K562 (cell line): ENCODE measurements at regions not wholly inside any gene's neighbourhood (a gene's known extent, or its start where the extent isn't known, plus 50 kb on each side); places are given as distances from the start of the nearest gene placed in this dataset.
"Not testable (repeated sequence)": the region's sequence is repeated elsewhere in the genome, so short reads cannot be mapped to it uniquely, and the experiment has no call there.

Experiments used
- ATAC-seq: fragments of 200-7000 bp; cut with Tn5 transposase; 3 replicates; pipeline ENCODE4 v1.9.1; 2020; ENCODE audit warnings: moderate library complexity
- BruUV-seq: library from RNA; stranded (reverse); fragments of 400-500 nt; replicated peaks from 2 replicates; lab custom pipeline; 2021; lab: Mats Ljungman, UMichigan
- CTCF ChIA-PET: fragments of 300-600 bp; formaldehyde crosslinking; extraction: SDS; loops from one replicate; lab custom pipeline; 2021; ENCODE audit warnings: low intra/inter-chr PET ratio; lab: Yijun Ruan, JAX
- POLR2A ChIA-PET: fragments of 300-600, 350-650 bp; sonication (Branson Sonifier 250); formaldehyde crosslinking; extraction: SDS; loops from one replicate; lab custom pipeline; 2021; ENCODE audit warnings: antibody characterized with exemption, inconsistent platforms; lab: Yijun Ruan, JAX
- DNase-seq, 4 experiments: peaks; one replicate each; pipeline versions ENCODE4 v3.0.0 to v3.0.0-alpha.2; 2011 to 2018; ENCODE audit warnings: low spot score in 3 of 4, mixed read lengths in 3 of 4; ENCODE audit errors: extremely low read depth in 1 of 4
- FAIRE-seq: peaks from 2 replicates; lab custom pipeline; 2011; peaks lifted over from hg19 to GRCh38; lab: Jason Lieb, UNC
- H2AFZ ChIP-seq: 2 replicates; pipeline ENCODE4 v1.6.0; 2011; ENCODE audit warnings: low read depth, low read length, control low read depth, inconsistent platforms
- H3K27ac ChIP-seq: fragments of 200-600 bp; 3 replicates; pipeline ENCODE4 v1.8.0; 2011; ENCODE audit warnings: low read depth, mild to moderate bottlenecking, control low read depth, inconsistent platforms, low read length, moderate library complexity, mixed read lengths; ENCODE audit errors: extremely low read depth
- H3K27me3 ChIP-seq, 2 experiments: fragments of 300-600 bp in 1 of 2; 2 replicates in 1 of 2; 3 replicates in 1 of 2; pipeline versions ENCODE4 v1.6.0 to v1.8.0; 2011; ENCODE audit warnings: inconsistent platforms in 2 of 2, low read length in 2 of 2, mild to moderate bottlenecking in 1 of 2, mixed read lengths in 1 of 2, moderate library complexity in 1 of 2; ENCODE audit not compliant: control insufficient read depth in 2 of 2, insufficient read depth in 2 of 2
- H3K36me3 ChIP-seq: fragments of 300-600 bp; 3 replicates; pipeline ENCODE4 v1.8.0; 2011; ENCODE audit warnings: mild to moderate bottlenecking, low read length, inconsistent platforms; ENCODE audit not compliant: control insufficient read depth, insufficient read depth
- H3K4me1 ChIP-seq, 2 experiments: fragments of 200-600 bp in 1 of 2; replicated peaks in 1 of 2; 2 replicates in 1 of 2; 3 replicates in 1 of 2; pipeline versions ENCODE4 v1.5.1 to v1.8.0; 2011; ENCODE audit warnings: inconsistent platforms in 2 of 2, low read length in 2 of 2, mild to moderate bottlenecking in 1 of 2, mixed read lengths in 1 of 2, moderate library complexity in 1 of 2; ENCODE audit not compliant: control insufficient read depth in 2 of 2, insufficient read depth in 2 of 2
- H3K4me2 ChIP-seq: 2 replicates; pipeline ENCODE4 v1.6.1; 2011; ENCODE audit warnings: low read length, control low read depth, inconsistent platforms, mixed read lengths; ENCODE audit not compliant: insufficient read depth
- H3K4me3 ChIP-seq: fragments of 200-600 bp; sonication (generic), shearing (Covaris generic); 2 replicates; pipeline ENCODE4 v1.5.1; 2016; ENCODE audit warnings: control low read depth, inconsistent platforms
- H3K79me2 ChIP-seq: fragments of 200-600 bp; 3 replicates; pipeline ENCODE4 v1.8.0; 2011; ENCODE audit warnings: low read length, inconsistent platforms; ENCODE audit not compliant: control insufficient read depth, insufficient read depth
- H3K9ac ChIP-seq, 2 experiments: 2 replicates each; pipeline versions ENCODE4 v1.6.0 to v1.6.1; 2011; ENCODE audit warnings: low read depth in 2 of 2, low read length in 2 of 2, control low read depth in 1 of 2, inconsistent platforms in 1 of 2, mild to moderate bottlenecking in 1 of 2, mixed read lengths in 1 of 2; ENCODE audit not compliant: insufficient read depth in 1 of 2
- H3K9me1 ChIP-seq: one replicate; pipeline ENCODE4 v1.6.0; 2011; ENCODE audit warnings: inconsistent platforms, mild to moderate bottlenecking, low read length, moderate library complexity; ENCODE audit not compliant: control insufficient read depth, insufficient read depth
- H3K9me3 ChIP-seq: replicated peaks from 2 replicates; pipeline ENCODE4 v1.5.1; 2011; ENCODE audit warnings: low read depth, low read length, inconsistent platforms; ENCODE audit not compliant: control insufficient read depth, insufficient read depth
- H4K20me1 ChIP-seq: replicated peaks from 2 replicates; pipeline ENCODE4 v1.6.1; 2011; ENCODE audit warnings: low read length, inconsistent platforms, mixed read lengths; ENCODE audit not compliant: control insufficient read depth, insufficient read depth
- FOXJ2 ChIP-seq: fragments of 200-800 bp; sonication (Bioruptor generic); IDR thresholded peaks from 2 replicates; pipeline ENCODE4 v1.6.1; 2016; ENCODE audit warnings: missing genetic modification characterization, missing compliant biosample characterization
- MCM3 ChIP-seq: fragments of 450-650 bp; IDR thresholded peaks from 2 replicates; pipeline ENCODE4 v1.6.1; 2016
- SPI1 ChIP-seq: IDR thresholded peaks from 2 replicates; pipeline ENCODE4 v1.6.1; 2011; ENCODE audit warnings: low read depth, low read length, control low read depth, borderline replicate concordance
- YY1 ChIP-seq, 3 experiments: IDR thresholded peaks; 2 replicates each; pipeline ENCODE4 v1.6.1; 2011; ENCODE audit warnings: low read length in 2 of 3, mild to moderate bottlenecking in 2 of 3, moderate library complexity in 2 of 3, borderline replicate concordance in 1 of 3, control low read depth in 1 of 3, low read depth in 1 of 3; ENCODE audit not compliant: insufficient read depth in 3 of 3, insufficient replicate concordance in 2 of 3, control insufficient read depth in 1 of 3, insufficient read length in 1 of 3; ENCODE audit errors: extremely low read depth in 1 of 3
- ZNF644 ChIP-seq: fragments of 200-800 bp; sonication (Bioruptor generic); IDR thresholded peaks from 2 replicates; pipeline ENCODE4 v1.6.1; 2016; ENCODE audit warnings: low read depth, missing genetic modification characterization, missing compliant biosample characterization
- WGBS: fragments of 100-300 bp; shearing (Covaris generic); methylation state at CpG from one replicate; pipeline ENCODE4 v1.1.6; 2016; ENCODE audit warnings: low coverage, mixed read lengths; ENCODE audit not compliant: insufficient coverage; ENCODE audit errors: missing lambda C conversion rate; 5-methylcytosine and 5-hydroxymethylcytosine counted together
- in situ Hi-C: fragments of 300-500 bp; cut with MboI; formaldehyde crosslinking; loops from 4 replicates; pipeline ENCODE4 v1.15.0; 2018; ENCODE audit warnings: inconsistent platforms, mixed read lengths
- intact Hi-C: fragments of 100-400 bp; cut with micrococcal nuclease; formaldehyde crosslinking; loops from 2 replicates; pipeline ENCODE4 v1.14.2; 2022

- Histone ChIP-seq H3K27ac (no peak overlapping the region), H3K9ac (no peak overlapping the region), H3K4me2 (no peak overlapping the region), H3K27me3 (no peaks in the 10 kb centered on the region), H2AFZ (no peak overlapping the region), H3K4me1 (no peaks in the 10 kb centered on the region), H3K9me1 (no peaks in the 10 kb centered on the region), H3K79me2 (no peaks in the 10 kb centered on the region), H3K36me3 (no peaks in the 10 kb centered on the region), H3K4me3 (no peak overlapping the region), H4K20me1 (no peaks in the 10 kb centered on the region), H3K9me3 (no peaks in the 10 kb centered on the region)
- no TSS peak for BruUV-seq
- ChIA-PET POLR2A (no interaction called here), CTCF (no interaction called here)
- DNase-seq (no peak), ATAC-seq (no peak), FAIRE-seq (no peak)
- in situ Hi-C loops: no loop called here
- intact Hi-C loops: no loop called here
- no peak for TF ChIP-seq FOXJ2
- no peak for TF ChIP-seq MCM3
- TF ChIP-seq YY1 (IDR thresholded peaks at IDR 0.05; ENCODE audit: borderline replicate concordance in 1 of 3, control insufficient read depth in 1 of 3, extremely low read depth in 1 of 3, insufficient read depth in 3 of 3, insufficient read length in 1 of 3, insufficient replicate concordance in 2 of 3, low read depth in 1 of 3, low read length in 2 of 3): no peak
- no peak for TF ChIP-seq ZNF644
- WGBS: 0% methylated on average over 3 of the region's 3 CpGs
Observed at GRCh38 chr20:5390720-5391119, 74.0 kb upstream of the PROKR2 start.

GRCh38 chr20:5386846-5387245 is 70.1 kb upstream of the PROKR2 start:
- H3K9me3 ChIP-seq, CTCF ChIA-PET, H3K9me1 ChIP-seq, H3K4me3 ChIP-seq, H3K27ac ChIP-seq, POLR2A ChIA-PET, H3K27me3 ChIP-seq, H2AFZ ChIP-seq, FAIRE-seq, H3K4me1 ChIP-seq, DNase-seq, BruUV-seq, H4K20me1 ChIP-seq, H3K9ac ChIP-seq, ATAC-seq: not testable (repeated sequence)
- 0% methylated on average over 3 of the region's 3 CpGs for WGBS
- 0 out of 2 replicates have a peak, but pooled peaks have one; percentile 6 for TF ChIP-seq SPI1
- TF ChIP-seq, all 486 proteins: peak for 1; not testable (repeated sequence) for 485
- H3K79me2 ChIP-seq, H3K36me3 ChIP-seq, in situ Hi-C loops, intact Hi-C loops, H3K4me2 ChIP-seq: not testable (repeated sequence)
